Adrenal gland (tissue), 5 donors: ENCODE measurements at regions not wholly inside any gene's neighbourhood (a gene's known extent, or its start where the extent isn't known, plus 50 kb on each side); places are given as distances from the start of the nearest gene placed in this dataset.

ENCODE experiments used
- POLR2A ChIP-seq, 2 donors: fragments of 450-650 bp; IDR thresholded peaks; one replicate each; pipeline ENCODE4 v1.6.1; 2017; ENCODE audit warnings: antibody characterized with exemption in 2 of 2, mild to moderate bottlenecking in 2 of 2, moderate library complexity in 1 of 2
- TF ChIP-seq, protein P1 (sequence below), 6 experiments: fragments of 450-650 bp in 4 of 6; fragments of 200-600 bp in 2 of 6; sonication (generic) in 1 of 6; IDR thresholded peaks; 1 replicate in 5 of 6; 2 replicates in 1 of 6; pipeline versions ENCODE4 v1.5.1 to v1.8.0; 2016 to 2021; ENCODE audit warnings: antibody characterized with exemption in 6 of 6, mild to moderate bottlenecking in 2 of 6, moderate library complexity in 1 of 6
- donor health status: DM: no; HTN: no; CAD: no.

DNA sequence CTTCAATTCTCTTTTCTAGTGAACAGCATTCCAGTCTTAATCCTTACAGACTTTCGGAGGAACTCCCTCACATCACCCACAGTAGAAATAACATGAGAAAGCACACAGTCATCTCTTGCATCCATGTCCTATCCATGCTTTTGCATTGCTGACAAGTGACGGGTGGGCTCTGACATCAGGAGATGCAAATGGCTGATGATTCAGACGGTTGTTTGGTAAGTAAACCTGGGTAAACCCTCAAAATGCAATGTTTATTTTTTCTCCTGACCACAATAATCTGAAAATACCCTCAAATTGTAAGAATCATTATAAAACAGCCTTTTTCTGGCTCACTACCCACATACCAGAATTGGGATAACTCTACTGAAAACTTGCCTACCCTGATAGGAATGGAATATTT, 792.0 kb downstream of the MAFB start:
- TF ChIP-seq, protein P1, sequence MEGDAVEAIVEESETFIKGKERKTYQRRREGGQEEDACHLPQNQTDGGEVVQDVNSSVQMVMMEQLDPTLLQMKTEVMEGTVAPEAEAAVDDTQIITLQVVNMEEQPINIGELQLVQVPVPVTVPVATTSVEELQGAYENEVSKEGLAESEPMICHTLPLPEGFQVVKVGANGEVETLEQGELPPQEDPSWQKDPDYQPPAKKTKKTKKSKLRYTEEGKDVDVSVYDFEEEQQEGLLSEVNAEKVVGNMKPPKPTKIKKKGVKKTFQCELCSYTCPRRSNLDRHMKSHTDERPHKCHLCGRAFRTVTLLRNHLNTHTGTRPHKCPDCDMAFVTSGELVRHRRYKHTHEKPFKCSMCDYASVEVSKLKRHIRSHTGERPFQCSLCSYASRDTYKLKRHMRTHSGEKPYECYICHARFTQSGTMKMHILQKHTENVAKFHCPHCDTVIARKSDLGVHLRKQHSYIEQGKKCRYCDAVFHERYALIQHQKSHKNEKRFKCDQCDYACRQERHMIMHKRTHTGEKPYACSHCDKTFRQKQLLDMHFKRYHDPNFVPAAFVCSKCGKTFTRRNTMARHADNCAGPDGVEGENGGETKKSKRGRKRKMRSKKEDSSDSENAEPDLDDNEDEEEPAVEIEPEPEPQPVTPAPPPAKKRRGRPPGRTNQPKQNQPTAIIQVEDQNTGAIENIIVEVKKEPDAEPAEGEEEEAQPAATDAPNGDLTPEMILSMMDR (IDR thresholded peaks at IDR 0.05) = no peak
- TF ChIP-seq POLR2A (IDR thresholded peaks at IDR 0.05) = no peak
